ENCODE measurements at regions not wholly inside any gene's neighbourhood (a gene's known extent, or its start where the extent isn't known, plus 50 kb on each side); places are given as distances from the start of the nearest gene placed in this dataset.

- H3K4me3 ChIP-seq (ENCODE audit: low read length): no peak overlapping the region
- DNase-seq (ENCODE audit: low read depth): no peak
- TF ChIP-seq, protein P1, sequence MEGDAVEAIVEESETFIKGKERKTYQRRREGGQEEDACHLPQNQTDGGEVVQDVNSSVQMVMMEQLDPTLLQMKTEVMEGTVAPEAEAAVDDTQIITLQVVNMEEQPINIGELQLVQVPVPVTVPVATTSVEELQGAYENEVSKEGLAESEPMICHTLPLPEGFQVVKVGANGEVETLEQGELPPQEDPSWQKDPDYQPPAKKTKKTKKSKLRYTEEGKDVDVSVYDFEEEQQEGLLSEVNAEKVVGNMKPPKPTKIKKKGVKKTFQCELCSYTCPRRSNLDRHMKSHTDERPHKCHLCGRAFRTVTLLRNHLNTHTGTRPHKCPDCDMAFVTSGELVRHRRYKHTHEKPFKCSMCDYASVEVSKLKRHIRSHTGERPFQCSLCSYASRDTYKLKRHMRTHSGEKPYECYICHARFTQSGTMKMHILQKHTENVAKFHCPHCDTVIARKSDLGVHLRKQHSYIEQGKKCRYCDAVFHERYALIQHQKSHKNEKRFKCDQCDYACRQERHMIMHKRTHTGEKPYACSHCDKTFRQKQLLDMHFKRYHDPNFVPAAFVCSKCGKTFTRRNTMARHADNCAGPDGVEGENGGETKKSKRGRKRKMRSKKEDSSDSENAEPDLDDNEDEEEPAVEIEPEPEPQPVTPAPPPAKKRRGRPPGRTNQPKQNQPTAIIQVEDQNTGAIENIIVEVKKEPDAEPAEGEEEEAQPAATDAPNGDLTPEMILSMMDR (conservative IDR thresholded peaks at IDR 0.05; ENCODE audit: low read length): no peak
Observed at GRCh38 chr2:239700686-239701345, 300.0 kb upstream of the HDAC4 start.

DNA sequence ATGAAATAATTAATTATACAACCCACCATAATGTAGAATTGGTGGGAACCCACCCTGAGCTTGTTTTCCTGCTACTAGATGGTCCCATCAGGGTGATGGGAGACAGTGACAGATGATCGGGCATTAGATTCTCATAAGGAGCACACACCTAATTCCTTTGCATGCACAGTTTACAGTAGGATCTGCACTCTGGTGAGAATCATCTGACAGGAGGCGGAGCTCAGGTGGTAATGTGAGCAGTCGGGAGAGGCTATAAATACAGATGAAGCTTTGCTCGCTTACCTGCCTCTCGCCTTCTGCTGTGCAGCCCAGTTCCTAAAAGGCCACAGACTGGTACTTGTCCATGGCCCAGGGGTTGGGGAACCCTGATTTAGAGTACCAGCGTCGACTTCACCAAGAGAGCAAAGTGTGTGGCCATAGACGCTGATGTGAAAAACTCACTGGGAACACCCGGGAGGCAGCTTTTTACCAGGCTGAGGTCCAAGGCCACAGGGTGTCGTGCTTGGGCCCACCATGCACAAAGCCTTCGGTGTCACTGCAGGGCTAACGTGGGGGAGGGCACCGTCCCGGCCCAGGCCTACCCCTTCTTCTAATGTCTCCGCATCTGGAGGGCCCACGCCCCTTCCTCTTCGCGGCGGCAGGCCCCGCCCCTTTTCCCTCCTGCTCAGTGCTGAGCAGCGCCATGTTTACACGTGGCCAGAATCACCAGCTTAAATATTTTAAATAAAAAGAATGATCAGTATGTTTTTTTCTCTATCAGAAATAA, 296.8 kb upstream of the HDAC4 start:
- TF ChIP-seq, protein P1 (conservative IDR thresholded peaks at IDR 0.05; ENCODE audit: low read length): no peak
- no peak for DNase-seq (ENCODE audit: low read depth)

DNA sequence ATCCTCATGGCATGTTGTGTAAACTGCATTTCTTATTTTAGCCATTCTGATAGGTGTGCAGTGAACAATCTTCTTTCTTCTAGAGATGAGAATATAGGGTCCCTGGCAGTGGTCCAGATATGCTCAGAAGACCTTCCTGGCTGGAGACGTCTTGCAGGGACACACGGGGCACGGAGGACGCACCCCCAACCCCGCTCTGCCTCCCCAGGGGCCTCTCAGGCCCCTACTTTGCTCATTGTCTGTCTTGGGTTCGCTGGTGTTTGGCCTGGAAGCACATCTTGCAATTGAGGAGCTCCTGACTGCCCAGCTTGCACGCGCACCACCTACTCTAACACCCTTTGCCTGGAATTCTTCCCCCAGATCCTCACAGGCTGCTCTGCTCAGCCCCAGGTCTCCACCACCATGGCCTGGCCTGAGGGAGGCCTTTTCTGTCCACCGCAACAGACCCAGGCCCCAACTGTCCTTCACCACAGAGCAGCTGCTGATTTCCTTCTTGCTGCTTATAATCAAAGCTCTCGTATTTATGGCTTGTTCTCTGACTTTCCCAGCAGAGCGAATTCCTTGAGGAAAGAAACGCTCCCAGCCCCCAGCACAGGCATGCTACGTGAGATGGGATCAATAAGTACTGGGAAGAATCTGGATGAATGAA, 295.9 kb upstream of the HDAC4 start:
- no peak for DNase-seq (ENCODE audit: low read depth)
- no peak overlapping the region for H3K4me3 ChIP-seq (ENCODE audit: low read length)
- TF ChIP-seq, protein P1 (conservative IDR thresholded peaks at IDR 0.05; ENCODE audit: low read length): no peak

More for the DNA sequence above, 296.8 kb upstream of the HDAC4 start:
- no peak overlapping the region for H3K4me3 ChIP-seq (ENCODE audit: low read length)

DNA sequence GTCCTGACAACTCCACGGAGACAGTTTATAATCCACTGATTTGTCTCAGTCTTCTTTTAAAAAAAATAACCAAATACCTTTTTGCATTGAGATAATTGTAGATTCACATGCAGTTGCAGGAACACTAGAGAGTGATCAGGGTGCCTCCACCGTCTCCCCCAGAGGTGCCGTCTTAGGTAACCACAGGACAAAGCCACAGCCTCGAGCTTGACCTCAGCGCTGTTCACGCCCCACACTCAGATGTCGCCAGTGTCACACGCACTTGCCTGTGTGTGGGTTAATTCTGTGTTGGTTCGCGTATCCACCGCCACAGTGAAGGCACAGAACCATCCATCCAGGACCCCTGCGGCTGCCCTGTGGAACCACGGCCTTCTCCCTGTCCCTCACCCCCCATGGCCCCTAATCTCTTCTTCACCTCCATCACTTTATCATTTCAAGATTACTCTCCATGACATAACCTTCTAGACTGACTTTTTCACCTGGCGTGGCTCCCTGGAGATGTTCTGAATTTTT, 295.0 kb upstream of the HDAC4 start:
- H3K4me3 ChIP-seq (ENCODE audit: low read length): no peak overlapping the region
- no peak for DNase-seq (ENCODE audit: low read depth)
- TF ChIP-seq, protein P1 (conservative IDR thresholded peaks at IDR 0.05; ENCODE audit: low read length): no peak

- DNase-seq (ENCODE audit: low read depth): no peak
- TF ChIP-seq, protein P1 (conservative IDR thresholded peaks at IDR 0.05; ENCODE audit: low read length): no peak
- no peak overlapping the region for H3K4me3 ChIP-seq (ENCODE audit: low read length)
Observed at GRCh38 chr2:239695106-239695727, 294.4 kb upstream of the HDAC4 start.

GRCh38 chr2:239694487-239694886, 293.7 kb upstream of the HDAC4 start:
- TF ChIP-seq, protein P1 (conservative IDR thresholded peaks at IDR 0.05; ENCODE audit: low read length): no peak
- H3K4me3 ChIP-seq (ENCODE audit: low read length): no peak overlapping the region
- no peak for DNase-seq (ENCODE audit: low read depth)
